PC-3 (cell line): ENCODE measurements at regions not wholly inside any gene's neighbourhood (a gene's known extent, or its start where the extent isn't known, plus 50 kb on each side); places are given as distances from the start of the nearest gene placed in this dataset.

Source experiments
- ATAC-seq: fragments of 200-7000 bp; cut with Tn5 transposase; 2 replicates; pipeline ENCODE4 v1.9.1; 2020; ENCODE audit warnings: mild to moderate bottlenecking, moderate library complexity
- BruUV-seq: library from RNA; stranded (reverse); fragments of 400-500 nt; replicated peaks from 2 replicates; lab custom pipeline; 2021; lab: Mats Ljungman, UMichigan
- CTCF ChIA-PET: fragments of 300-600 bp; sonication (Branson Sonifier 250); formaldehyde crosslinking; loops from one replicate; lab custom pipeline; 2022; ENCODE audit warnings: antibody characterized with exemption; lab: Charles Lee
- POLR2A ChIA-PET: fragments of 300-600 bp; sonication (Branson Sonifier 250); formaldehyde crosslinking; loops from one replicate; lab custom pipeline; 2022; ENCODE audit warnings: antibody characterized with exemption; ENCODE audit not compliant: unreplicated experiment; lab: Charles Lee
- DNase-seq: peaks from one replicate; pipeline ENCODE4 v3.0.0-alpha.2; 2015
- H2AFZ ChIP-seq: fragments of 300-600 bp; sonication (generic); 2 replicates; pipeline ENCODE4 v1.6.0; 2016; ENCODE audit warnings: antibody characterized with exemption, low read length
- H3F3A ChIP-seq: fragments of 300-600 bp; sonication (generic); one replicate; pipeline ENCODE4 v1.6.0; 2017; ENCODE audit warnings: antibody characterized with exemption, low read length, control low read depth, mild to moderate bottlenecking; ENCODE audit not compliant: unreplicated experiment
- H3K27ac ChIP-seq: fragments of 300-600 bp; sonication (generic); 2 replicates; pipeline ENCODE4 v1.5.1; 2016; ENCODE audit warnings: mild to moderate bottlenecking, low read length
- H3K27me3 ChIP-seq: fragments of 300-600 bp; sonication (generic); 2 replicates; pipeline ENCODE4 v1.6.1; 2016; ENCODE audit warnings: low read length, mixed read lengths
- H3K36me3 ChIP-seq: fragments of 300-600 bp; sonication (generic); 2 replicates; pipeline ENCODE4 v1.6.1; 2016; ENCODE audit warnings: low read depth, mixed run types, low read length, mixed read lengths
- H3K4me1 ChIP-seq: fragments of 300-600 bp; sonication (generic); 2 replicates; pipeline ENCODE4 v1.5.1; 2016; ENCODE audit warnings: low read length; ENCODE audit not compliant: insufficient read depth
- H3K4me2 ChIP-seq: fragments of 300-600 bp; sonication (generic); 2 replicates; pipeline ENCODE4 v1.6.0; 2016; ENCODE audit warnings: low read length
- H3K4me3 ChIP-seq: fragments of 300-600 bp; sonication (generic); 2 replicates; pipeline ENCODE4 v1.5.1; 2016; ENCODE audit warnings: mild to moderate bottlenecking, low read length, mixed read lengths
- H3K79me2 ChIP-seq: fragments of 300-600 bp; sonication (generic); 2 replicates; pipeline ENCODE4 v1.6.1; 2017; ENCODE audit warnings: low read length, mixed read lengths
- H3K9ac ChIP-seq: fragments of 300-600 bp; sonication (generic); 2 replicates; pipeline ENCODE4 v1.6.0; 2016; ENCODE audit warnings: mild to moderate bottlenecking, low read length
- H3K9me2 ChIP-seq: fragments of 300-600 bp; sonication (generic); replicated peaks from 2 replicates; pipeline ENCODE4 v1.6.1; 2016; ENCODE audit warnings: mixed run types, low read length, mixed read lengths
- H3K9me3 ChIP-seq: fragments of 300-600 bp; sonication (generic); 2 replicates; pipeline ENCODE4 v1.6.1; 2016; ENCODE audit warnings: low read length, mixed read lengths
- H4K20me1 ChIP-seq: fragments of 300-600 bp; sonication (generic); 2 replicates; pipeline ENCODE4 v1.6.1; 2016; ENCODE audit warnings: low read length, mixed read lengths
- EZH2 ChIP-seq: fragments of 300-600 bp; sonication (generic); IDR thresholded peaks from one replicate; pipeline ENCODE4 v1.6.1; 2017; ENCODE audit warnings: antibody characterized with exemption, mild to moderate bottlenecking, low read length; ENCODE audit not compliant: unreplicated experiment
- EZH2phosphoT487 ChIP-seq: fragments of 300-600 bp; sonication (generic); IDR thresholded peaks from 2 replicates; pipeline ENCODE4 v1.6.1; 2018; ENCODE audit warnings: mild to moderate bottlenecking, antibody characterized with exemption, low read length, borderline replicate concordance
- intact Hi-C: fragments of 100-400 bp; cut with micrococcal nuclease; formaldehyde crosslinking; loops from 2 replicates; pipeline ENCODE4 v1.9.0; 2023
- TF ChIP-seq, protein P1 (sequence below): fragments of 300-600 bp; sonication (generic); conservative IDR thresholded peaks from 2 replicates; pipeline ENCODE4 v1.5.1; 2017; ENCODE audit warnings: antibody characterized with exemption, low read depth, mild to moderate bottlenecking, low read length

GRCh38 chr19:27635401-27635800 lies 1577.5 kb downstream of the UQCRFS1 start:
- H3F3A ChIP-seq, result no peaks in the 10 kb centered on the region
- no peaks in the 10 kb centered on the region for H3K27me3 ChIP-seq
- H3K9me3 ChIP-seq, result no peaks in the 10 kb centered on the region
- H3K4me3 ChIP-seq, result no peak overlapping the region
- H3K4me2 ChIP-seq, result no peak overlapping the region
- H3K79me2 ChIP-seq, result no peaks in the 10 kb centered on the region
- ATAC-seq, result no peak
- no peaks in the 10 kb centered on the region for H4K20me1 ChIP-seq
- H3K9me2 ChIP-seq, result no peaks in the 10 kb centered on the region
- no TSS peak for BruUV-seq
- DNase-seq, result no peak
- CTCF ChIA-PET, result no interaction called here
- no peak overlapping the region for H2AFZ ChIP-seq
- no peaks in the 10 kb centered on the region for H3K4me1 ChIP-seq
- TF ChIP-seq EZH2 (no peak), EZH2phosphoT487 (no peak)
- TF ChIP-seq, protein P1, sequence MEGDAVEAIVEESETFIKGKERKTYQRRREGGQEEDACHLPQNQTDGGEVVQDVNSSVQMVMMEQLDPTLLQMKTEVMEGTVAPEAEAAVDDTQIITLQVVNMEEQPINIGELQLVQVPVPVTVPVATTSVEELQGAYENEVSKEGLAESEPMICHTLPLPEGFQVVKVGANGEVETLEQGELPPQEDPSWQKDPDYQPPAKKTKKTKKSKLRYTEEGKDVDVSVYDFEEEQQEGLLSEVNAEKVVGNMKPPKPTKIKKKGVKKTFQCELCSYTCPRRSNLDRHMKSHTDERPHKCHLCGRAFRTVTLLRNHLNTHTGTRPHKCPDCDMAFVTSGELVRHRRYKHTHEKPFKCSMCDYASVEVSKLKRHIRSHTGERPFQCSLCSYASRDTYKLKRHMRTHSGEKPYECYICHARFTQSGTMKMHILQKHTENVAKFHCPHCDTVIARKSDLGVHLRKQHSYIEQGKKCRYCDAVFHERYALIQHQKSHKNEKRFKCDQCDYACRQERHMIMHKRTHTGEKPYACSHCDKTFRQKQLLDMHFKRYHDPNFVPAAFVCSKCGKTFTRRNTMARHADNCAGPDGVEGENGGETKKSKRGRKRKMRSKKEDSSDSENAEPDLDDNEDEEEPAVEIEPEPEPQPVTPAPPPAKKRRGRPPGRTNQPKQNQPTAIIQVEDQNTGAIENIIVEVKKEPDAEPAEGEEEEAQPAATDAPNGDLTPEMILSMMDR, result no peak
- POLR2A ChIA-PET, result no interaction called here
- intact Hi-C loops, result no loop called here
- no peak overlapping the region for H3K9ac ChIP-seq
- no peaks in the 10 kb centered on the region for H3K36me3 ChIP-seq
- H3K27ac ChIP-seq, result no peak overlapping the region

DNA sequence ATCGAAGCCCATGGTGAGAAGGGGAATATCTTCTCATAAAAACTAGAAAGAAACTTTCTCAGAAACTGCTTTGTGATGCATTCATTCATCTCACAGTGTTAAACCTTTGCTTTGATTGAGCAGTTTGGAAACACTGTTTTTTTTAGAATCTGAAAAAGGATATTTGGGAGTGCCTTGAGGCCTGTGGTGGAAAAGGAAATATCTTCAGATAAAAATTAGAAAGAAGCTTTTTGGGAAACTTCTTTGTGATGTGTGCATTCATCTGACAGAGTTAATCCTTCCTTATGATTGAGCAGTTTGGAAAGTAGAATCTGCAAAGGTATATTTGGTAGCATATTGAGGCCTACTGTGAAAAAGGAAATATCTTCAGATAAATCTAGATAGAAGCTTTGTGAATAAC lies 1594.9 kb downstream of the UQCRFS1 start:
- Histone ChIP-seq H3K27ac (no peak overlapping the region), H3K9ac (no peak overlapping the region), H2AFZ (no peak overlapping the region), H3K36me3 (no peaks in the 10 kb centered on the region), H3K4me1 (no peaks in the 10 kb centered on the region), H3K9me3 (0 out of 2 replicates have a peak, but pooled peaks cover 11% of the 10 kb centered on the region), H3K27me3 (no peaks in the 10 kb centered on the region), H3K9me2 (no peaks in the 10 kb centered on the region), H3K4me2 (no peak overlapping the region), H3K4me3 (no peak overlapping the region), H3F3A (no peaks in the 10 kb centered on the region), H4K20me1 (no peaks in the 10 kb centered on the region), H3K79me2 (no peaks in the 10 kb centered on the region)
- ATAC-seq (no peak), DNase-seq (no peak)
- CTCF ChIA-PET, result no interaction called here
- no TSS peak for BruUV-seq
- TF ChIP-seq EZH2phosphoT487 (no peak), EZH2 (no peak)
- TF ChIP-seq, protein P1, result no peak
- intact Hi-C loops, result no loop called here
- POLR2A ChIA-PET, result no interaction called here

GRCh38 chr19:27580906-27581305 lies 1632.0 kb downstream of the UQCRFS1 start:
- intact Hi-C loops, result no loop called here
- ATAC-seq (no peak), DNase-seq (no peak)
- CTCF ChIA-PET, result no interaction called here
- Histone ChIP-seq H3K9me2 (no peaks in the 10 kb centered on the region), H3K4me1 (no peaks in the 10 kb centered on the region), H3K9me3 (0 out of 2 replicates have a peak, but pooled peaks cover 4% of the 10 kb centered on the region), H3K4me3 (no peak overlapping the region), H3K36me3 (no peaks in the 10 kb centered on the region), H3K9ac (no peak overlapping the region), H3K27ac (no peak overlapping the region), H3K4me2 (no peak overlapping the region), H3K27me3 (no peaks in the 10 kb centered on the region), H2AFZ (no peak overlapping the region), H3F3A (no peaks in the 10 kb centered on the region), H4K20me1 (no peaks in the 10 kb centered on the region), H3K79me2 (no peaks in the 10 kb centered on the region)
- POLR2A ChIA-PET, result no interaction called here
- BruUV-seq, result no TSS peak
- no peak for TF ChIP-seq EZH2
- TF ChIP-seq, protein P1, result no peak
- no peak for TF ChIP-seq EZH2phosphoT487
